NCI-H187 (cell line): ENCODE measurements at regions not wholly inside any gene's neighbourhood (a gene's known extent, or its start where the extent isn't known, plus 50 kb on each side); places are given as distances from the start of the nearest gene placed in this dataset.
"Not testable (repeated sequence)": the region's sequence is repeated elsewhere in the genome, so short reads cannot be mapped to it uniquely, and the experiment has no call there.

Source experiments
- DNase-seq, 2 experiments: peaks; one replicate each; lab custom pipeline; 2025; lab: John Stamatoyannopoulos, UW

- no peak for DNase-seq
Measured at GRCh38 chr16:9141813-9142212, 50.4 kb downstream of the HAPSTR1 start.

GRCh38 chr16:9144106-9144505, 52.7 kb downstream of the HAPSTR1 start:
- DNase-seq, result no peak

- no peak for DNase-seq
Measured at GRCh38 chr16:9148374-9149015, 57.1 kb downstream of the HAPSTR1 start.

- no peak for DNase-seq
Measured at GRCh38 chr16:9151074-9151473, 59.6 kb downstream of the HAPSTR1 start.

- DNase-seq, result no peak
Measured at GRCh38 chr16:9151597-9151996, 60.2 kb downstream of the HAPSTR1 start.

DNA sequence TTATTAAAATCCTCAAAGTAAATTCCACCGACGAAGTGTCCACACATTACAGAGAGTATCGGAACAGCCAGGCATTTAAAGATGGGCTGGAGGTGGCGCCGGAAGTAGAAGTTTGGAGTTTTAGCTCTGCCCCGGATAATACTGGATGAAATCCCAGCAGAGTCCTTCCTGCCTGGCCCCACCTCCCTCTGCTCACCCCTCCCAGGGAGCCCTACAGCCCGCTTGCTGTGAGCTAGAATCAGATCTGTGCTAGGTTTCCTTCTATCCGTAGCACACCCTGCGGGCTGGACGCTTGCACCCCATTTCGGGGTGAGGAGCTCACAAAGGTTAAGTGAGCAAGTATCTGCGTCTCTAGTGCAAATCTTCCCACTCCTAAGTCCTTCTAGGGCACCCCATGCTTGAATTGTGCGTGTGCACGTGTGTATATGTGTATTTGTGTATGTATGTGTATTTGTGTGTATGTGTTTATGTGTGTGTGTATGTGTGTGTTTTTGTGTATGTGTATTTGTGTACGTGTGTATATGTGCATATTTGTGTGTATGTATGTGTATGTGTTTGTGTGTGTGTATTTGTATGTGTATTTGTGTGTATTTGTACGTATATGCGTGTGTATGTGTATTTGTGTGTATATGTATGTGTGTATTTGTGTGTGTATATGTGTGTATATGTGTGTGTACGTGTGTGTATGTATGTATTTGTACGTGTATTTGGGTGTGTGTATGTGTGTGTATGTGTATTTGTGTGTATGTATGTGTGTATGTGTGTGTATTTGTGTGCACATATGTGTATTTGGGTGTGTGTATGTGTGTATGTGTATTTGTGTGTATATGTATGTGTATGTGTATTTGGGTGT, 61.4 kb downstream of the HAPSTR1 start:
- DNase-seq, result no peak

GRCh38 chr16:9153502-9153864, 62.0 kb downstream of the HAPSTR1 start:
- DNase-seq, result no peak

DNA sequence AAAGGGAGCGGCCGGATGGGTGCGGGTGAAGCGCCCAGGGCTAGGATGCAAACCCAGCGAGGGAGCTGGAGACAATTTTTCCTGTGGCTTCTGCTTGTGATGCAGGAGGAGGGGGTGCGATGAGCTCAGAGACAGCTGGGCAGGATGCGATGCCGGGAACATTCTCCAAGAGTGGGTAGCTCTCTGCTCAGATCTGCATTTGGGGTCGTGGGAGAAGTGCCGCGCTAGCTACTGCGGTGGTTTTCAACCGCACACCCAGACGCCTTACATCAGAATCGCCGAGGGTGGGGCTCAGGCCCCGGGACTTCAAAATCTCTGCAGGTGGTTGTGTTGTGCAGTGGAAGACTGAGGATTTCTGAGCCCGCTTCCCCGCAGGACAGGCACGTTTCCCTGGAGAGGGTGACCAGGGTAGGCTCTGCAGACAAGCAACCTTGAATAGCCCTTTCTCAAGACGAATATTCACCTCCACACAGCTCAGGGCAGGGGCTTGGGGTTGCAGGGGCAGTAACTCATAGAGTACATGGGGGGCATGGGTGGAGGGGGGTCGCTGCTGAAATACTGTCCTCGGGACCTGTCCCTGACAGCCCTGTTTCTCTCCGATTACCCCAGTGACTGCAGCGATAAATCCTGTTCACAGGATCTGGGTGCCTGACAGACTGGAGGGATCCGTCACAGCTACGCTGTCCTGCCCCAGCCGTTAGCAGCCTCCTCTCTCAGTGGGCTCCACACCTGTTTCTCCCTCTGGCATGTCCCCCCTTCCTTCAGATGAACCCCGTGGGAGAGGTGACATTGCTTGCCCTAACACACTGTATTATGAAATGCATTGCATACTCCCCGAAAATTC, 63.3 kb downstream of the HAPSTR1 start:
- DNase-seq, result no peak

DNA sequence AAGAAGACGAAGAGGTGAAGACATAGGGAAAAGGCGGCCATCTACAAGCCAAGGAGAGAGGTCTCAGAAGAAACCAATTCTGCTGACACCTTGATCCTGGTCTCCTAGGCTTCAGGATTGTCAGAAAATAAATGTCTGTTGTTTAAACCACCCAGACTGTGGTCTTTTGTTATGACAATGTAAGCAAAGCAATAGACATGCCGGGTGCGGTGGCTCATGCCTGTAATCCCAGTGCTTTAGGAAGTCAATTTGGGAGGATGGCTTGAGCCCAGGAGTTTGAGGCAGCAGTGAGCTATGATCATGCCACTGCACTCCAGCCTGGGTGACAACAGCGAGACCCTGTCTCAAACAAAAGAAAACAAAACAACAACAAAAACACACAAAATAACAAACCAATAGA, 64.4 kb downstream of the HAPSTR1 start:
- DNase-seq, result no peak

- DNase-seq, result peak; percentile 29 to 41
Measured at GRCh38 chr16:9159839-9160550, 68.6 kb downstream of the HAPSTR1 start.

DNA sequence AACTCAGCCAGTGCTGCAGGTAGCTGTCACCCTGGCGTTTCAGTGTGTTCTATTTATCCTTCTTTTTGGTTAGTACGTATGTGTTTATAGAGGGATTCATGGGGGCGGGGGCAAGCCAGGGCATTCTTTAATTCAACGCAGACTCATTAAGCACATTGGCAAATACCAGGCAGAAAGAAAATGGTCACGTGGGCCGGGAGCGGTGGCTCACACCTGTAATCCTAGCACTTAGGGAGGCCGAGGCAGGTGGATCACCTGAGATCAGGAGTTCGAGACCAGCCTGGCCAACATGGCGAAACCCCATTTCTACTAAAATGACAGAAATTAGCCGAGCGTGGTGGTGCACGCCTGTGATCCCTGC, 69.1 kb downstream of the HAPSTR1 start:
- DNase-seq, result no peak

- no peak for DNase-seq
Measured at GRCh38 chr16:9165681-9166080, 74.2 kb downstream of the HAPSTR1 start.

DNA sequence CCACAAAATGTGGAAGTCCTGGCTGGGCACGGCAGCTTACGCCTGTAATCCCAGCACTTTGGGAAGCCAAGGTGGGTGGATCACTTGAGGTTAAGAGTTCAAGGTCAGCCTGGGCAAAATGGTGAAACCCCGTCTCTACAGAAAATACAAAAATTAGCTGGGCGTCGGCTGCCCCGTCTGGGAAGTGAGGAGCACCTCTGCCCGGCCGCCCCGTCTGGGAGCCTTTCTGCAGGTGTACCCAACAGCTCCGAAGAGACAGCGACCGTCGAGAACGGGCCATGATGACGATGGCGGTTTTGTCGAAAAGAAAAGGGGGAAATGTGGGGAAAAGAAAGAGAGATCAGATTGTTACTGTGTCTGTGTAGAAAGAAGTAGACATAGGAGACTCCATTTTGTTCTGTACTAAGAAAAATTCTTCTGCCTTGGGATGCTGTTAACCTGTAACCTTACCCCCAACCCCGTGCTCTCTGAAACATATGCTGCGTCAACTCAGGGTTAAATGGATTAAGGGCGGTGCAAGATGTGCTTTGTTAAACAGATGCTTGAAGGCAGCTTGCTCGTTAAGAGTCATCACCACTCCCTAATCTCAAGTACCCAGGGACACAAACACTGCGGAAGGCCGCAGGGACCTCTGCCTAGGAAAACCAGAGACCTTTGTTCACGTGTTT, 75.0 kb downstream of the HAPSTR1 start:
- DNase-seq, result not testable (repeated sequence)

GRCh38 chr16:9169094-9169493, 77.7 kb downstream of the HAPSTR1 start:
- DNase-seq, result no peak

DNA sequence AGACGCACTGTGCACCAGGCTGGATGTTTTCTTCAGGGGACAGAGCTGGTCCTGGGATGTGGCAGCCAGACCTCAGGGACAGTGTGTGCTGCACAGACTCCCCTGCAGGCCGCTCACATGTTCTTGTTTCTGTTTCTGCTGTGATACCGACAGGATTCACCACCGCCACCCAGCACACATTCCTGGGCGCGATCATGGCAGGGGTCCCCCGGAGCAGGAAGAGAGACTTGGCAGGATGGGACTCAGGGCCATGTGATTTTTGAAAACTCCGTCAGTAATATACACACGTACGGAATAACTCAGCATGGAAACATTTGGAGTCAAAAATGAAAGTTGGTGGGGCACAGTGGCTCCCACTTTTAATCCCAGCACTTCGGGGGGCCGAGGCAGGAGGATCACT, 79.0 kb downstream of the HAPSTR1 start:
- no peak for DNase-seq

DNA sequence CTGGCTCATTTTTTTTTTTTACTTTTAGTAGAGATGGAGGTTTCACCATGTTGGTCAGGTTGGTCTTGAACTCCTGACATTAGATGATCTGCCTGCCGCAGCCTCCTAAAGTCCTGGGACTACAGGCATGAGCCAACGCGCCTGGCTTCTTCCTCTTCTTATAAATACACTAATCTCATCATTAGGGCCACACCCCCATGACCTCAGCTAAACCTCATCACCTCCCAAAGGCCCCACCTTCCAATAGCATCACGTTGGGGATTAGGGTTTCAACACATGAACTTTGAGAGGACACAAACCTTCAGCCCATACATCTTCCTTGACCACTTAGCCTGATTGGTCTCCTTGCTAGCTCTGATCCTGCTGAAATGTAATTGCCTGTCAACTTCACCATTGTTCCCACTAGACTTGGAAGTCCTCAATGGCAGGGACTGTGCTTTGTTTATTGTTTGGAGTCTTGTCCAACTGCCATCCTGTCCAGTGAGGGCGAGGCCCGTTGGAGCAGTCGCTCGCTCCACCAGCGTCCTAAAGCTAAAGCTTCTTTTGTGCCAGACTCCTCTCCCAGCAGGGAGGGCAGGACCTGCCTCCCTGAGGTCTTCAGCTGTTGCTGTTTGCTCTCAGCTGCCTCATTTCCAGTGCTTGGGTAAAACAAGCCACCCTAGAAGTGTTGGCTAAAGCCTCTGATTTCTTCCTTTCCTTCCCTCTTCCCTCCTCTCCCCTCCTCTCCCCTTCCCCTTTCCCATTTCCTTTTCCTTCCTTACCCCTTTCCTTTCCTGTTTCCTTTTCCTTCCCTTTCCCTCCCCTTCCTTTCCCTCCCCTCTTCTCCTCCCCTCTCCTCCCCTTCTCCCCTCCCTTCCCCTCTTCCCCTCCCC, 85.3 kb downstream of the HAPSTR1 start:
- no peak for DNase-seq

DNA sequence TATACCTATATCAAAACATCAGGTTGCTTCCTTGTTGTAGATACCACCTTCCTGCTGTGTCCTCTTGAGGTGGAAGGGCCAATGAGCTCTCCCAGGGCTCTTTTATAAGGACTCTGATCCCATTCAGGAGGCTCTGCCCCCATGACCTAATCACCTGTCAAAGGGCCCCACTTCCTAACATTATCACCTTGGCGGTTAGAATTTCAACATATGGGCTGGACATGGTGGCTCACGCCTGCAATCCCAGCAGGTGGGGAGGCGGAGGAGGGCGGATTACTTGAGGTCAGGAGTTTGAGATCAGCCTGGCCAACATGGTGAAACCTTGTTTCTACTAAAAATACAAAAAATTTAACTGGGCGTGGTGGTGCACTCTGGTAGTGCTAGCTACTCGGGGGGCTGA, 86.4 kb downstream of the HAPSTR1 start:
- no peak for DNase-seq

DNA sequence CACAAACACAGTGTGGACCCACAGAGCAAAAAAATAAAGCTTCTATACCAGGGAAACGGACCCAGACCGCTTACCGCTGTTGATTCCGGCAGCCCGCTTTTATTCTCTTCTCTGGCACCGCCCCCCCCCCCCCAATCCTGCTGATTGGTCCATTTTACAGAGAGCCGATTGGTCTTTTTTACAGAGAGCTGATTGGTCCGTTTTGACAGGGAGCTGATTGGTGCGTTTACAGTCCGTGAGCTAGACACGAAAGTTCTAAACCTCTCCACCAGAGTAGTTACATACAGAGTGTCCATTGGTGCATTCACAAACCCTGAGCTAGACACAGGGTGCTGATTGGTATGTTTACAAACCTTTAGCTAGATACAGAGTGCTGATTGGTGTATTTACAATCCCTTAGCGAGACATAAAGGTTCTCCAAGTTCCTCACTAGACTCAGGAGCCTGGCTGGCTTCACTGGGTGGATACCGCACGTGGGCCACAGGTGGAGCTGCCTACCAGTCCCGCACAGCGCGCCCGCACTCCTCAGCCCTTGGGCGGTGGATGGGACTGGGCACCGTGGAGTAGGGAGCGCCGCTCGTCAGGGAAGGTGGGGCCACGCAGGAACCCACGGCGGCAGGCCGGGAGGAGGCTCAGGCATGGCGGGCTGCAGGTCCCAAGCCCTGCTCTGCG, 92.4 kb downstream of the HAPSTR1 start:
- DNase-seq, result no peak

DNA sequence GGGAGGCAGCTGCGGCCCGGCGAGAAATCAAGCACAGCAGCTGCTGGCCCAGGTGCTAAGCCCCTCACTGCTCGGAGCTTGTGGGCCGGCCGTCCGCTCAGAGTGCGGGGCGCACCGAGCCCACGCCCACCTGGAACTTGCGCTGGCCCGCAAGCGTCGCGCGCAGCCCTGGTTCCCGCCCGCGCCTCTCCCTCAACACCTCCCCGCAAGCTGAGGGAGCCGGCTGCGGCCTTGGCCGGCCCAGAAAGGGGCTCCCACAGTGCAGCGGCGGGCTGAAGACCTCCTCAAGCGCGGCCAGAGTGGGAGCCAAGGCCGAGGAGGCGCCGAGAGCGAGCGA, 92.9 kb downstream of the HAPSTR1 start:
- DNase-seq, result no peak

DNA sequence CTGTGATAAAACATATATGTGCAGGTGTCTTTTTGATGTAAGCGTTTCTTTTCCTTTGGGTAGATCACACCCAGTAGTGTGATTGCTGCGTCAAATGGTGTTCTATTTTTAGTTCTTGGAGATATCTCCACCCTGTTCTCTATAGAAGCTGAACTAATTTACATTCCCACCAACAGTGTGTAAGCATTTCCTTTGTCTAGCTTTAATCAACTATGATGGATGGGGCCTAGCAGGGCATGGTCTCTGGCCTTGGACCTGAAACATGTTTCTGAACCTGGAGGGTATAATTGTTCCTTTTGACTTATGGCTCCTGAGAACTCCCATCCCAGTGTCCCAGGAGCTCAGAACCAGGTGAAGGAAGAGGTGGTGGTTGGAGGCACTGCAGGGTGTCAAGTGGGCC, 93.9 kb downstream of the HAPSTR1 start:
- DNase-seq, result no peak
